ENCODE measurements at regions not wholly inside any gene's neighbourhood (a gene's known extent, or its start where the extent isn't known, plus 50 kb on each side); places are given as distances from the start of the nearest gene placed in this dataset.

DNA sequence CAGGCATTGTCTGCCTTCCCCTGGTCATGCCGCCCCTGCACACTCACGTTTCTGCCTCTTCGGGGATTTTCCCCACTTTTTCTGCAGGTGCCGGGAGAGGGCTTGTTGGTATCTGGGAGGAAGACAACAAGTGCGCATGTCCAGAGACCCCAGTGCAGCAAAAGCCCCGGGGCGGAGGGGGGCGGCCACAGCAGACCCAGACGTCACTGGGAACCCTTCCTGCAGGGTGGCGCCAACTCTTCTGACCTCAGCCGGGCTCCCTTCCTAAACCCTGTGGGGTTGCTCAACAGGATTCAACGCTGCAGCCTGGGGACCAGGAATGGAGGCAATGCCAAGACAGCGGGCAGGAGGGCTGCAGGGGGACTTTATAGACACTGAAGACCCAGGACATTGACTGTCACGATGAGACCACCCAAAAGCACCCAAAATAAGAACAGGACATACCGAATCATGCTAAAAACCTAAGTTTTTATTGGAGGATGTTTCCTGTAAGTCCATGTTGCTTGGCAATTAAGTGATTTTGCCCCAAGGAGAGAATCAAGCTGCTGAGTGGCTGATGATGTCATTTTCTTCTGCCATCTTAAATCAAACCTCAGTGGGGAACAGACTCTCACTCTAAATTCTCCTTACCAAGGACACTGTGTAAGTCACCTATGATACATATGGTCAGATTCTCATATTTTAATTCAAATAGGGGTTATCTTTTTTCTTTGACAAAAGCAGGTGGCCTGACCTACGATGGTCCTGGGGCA is 62.9 kb upstream of the SIMC1 start:
- in situ Hi-C loops (cut with HindIII; ENCODE audit: low pct_ligation_motif_present, low sequenced_read_pairs), result no loop called here
- TF ChIP-seq, protein P1, sequence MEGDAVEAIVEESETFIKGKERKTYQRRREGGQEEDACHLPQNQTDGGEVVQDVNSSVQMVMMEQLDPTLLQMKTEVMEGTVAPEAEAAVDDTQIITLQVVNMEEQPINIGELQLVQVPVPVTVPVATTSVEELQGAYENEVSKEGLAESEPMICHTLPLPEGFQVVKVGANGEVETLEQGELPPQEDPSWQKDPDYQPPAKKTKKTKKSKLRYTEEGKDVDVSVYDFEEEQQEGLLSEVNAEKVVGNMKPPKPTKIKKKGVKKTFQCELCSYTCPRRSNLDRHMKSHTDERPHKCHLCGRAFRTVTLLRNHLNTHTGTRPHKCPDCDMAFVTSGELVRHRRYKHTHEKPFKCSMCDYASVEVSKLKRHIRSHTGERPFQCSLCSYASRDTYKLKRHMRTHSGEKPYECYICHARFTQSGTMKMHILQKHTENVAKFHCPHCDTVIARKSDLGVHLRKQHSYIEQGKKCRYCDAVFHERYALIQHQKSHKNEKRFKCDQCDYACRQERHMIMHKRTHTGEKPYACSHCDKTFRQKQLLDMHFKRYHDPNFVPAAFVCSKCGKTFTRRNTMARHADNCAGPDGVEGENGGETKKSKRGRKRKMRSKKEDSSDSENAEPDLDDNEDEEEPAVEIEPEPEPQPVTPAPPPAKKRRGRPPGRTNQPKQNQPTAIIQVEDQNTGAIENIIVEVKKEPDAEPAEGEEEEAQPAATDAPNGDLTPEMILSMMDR (IDR thresholded peaks at IDR 0.05; ENCODE audit: low read depth, low read length, missing control alignments), result no peak
- DNase-seq, result no peak

DNA sequence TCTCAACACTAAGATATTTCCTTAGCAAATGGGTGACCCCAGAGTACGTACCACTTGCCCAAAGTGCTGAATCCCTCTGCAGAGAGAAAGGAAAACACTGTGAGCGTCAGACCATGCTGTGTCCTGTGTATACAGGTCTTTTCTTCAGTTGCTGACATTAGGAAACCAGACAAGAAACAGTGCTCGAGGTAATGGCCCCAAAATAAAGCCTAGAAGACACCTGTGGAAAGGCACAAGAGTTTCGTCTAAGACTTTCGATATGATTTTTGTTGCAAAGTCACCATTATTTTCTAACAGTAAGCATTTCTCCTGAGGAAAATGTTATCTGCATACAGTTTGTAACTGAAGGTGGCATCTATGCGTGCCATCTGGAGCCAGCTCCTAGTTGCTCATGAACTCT is 62.0 kb upstream of the SIMC1 start:
- no peak overlapping the region for H3K27ac ChIP-seq
- H3K27me3 ChIP-seq (replicated peaks), result no peaks in the 10 kb centered on the region
- TF ChIP-seq, protein P1 (IDR thresholded peaks at IDR 0.05; ENCODE audit: low read depth, low read length, missing control alignments), result no peak
- in situ Hi-C loops (cut with HindIII; ENCODE audit: low pct_ligation_motif_present, low sequenced_read_pairs), result no loop called here
- H3K36me3 ChIP-seq (replicated peaks), result no peaks in the 10 kb centered on the region
- no peak overlapping the region for H3K4me3 ChIP-seq (ENCODE audit: low read depth, low read length)
- no peak for DNase-seq

More for the DNA sequence above, 62.9 kb upstream of the SIMC1 start:
- no peaks in the 10 kb centered on the region for H3K36me3 ChIP-seq (replicated peaks)
- H3K4me3 ChIP-seq (ENCODE audit: low read depth, low read length), result no peak overlapping the region
- H3K27me3 ChIP-seq (replicated peaks), result no peaks in the 10 kb centered on the region
- no peak overlapping the region for H3K27ac ChIP-seq

- no peak overlapping the region for H3K4me3 ChIP-seq (ENCODE audit: low read depth, low read length)
- no peaks in the 10 kb centered on the region for H3K27me3 ChIP-seq (replicated peaks)
- TF ChIP-seq, protein P1 (IDR thresholded peaks at IDR 0.05; ENCODE audit: low read depth, low read length, missing control alignments), result no peak
Measured at GRCh38 chr5:176178789-176179188, 59.4 kb upstream of the SIMC1 start.

GRCh38 chr5:176180339-176180738 is 57.9 kb upstream of the SIMC1 start:
- H3K4me3 ChIP-seq (ENCODE audit: low read depth, low read length), result no peak overlapping the region
- TF ChIP-seq, protein P1 (IDR thresholded peaks at IDR 0.05; ENCODE audit: low read depth, low read length, missing control alignments), result no peak
- H3K27ac ChIP-seq, result no peak overlapping the region
- in situ Hi-C loops (cut with HindIII; ENCODE audit: low pct_ligation_motif_present, low sequenced_read_pairs), result no loop called here
- no peak for DNase-seq
- H3K27me3 ChIP-seq (replicated peaks), result no peaks in the 10 kb centered on the region
- no peaks in the 10 kb centered on the region for H3K36me3 ChIP-seq (replicated peaks)

More at GRCh38 chr5:176178789-176179188, 59.4 kb upstream of the SIMC1 start:
- in situ Hi-C loops (cut with HindIII; ENCODE audit: low pct_ligation_motif_present, low sequenced_read_pairs), result no loop called here
- no peaks in the 10 kb centered on the region for H3K36me3 ChIP-seq (replicated peaks)
- DNase-seq, result no peak
- H3K27ac ChIP-seq, result no peak overlapping the region

DNA sequence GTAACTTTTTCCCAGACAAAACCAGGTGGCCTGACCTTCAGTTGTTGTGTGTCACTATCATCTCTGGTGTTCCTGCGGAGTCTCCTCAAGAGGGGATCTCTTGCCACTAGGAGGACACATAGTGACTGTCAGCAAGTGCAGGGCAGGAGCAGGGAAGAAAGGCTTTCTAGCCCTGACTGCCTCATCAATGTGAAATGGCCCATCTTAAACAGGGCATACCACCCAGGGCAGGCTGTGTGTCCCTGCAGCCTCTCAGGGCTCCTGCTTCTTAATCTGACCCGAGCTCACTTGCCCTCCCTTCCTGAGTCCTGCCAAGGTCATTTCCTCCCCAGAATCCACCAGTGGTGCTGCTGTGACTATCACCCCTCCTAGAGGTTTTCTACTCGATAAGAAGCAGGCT is 57.4 kb upstream of the SIMC1 start:
- Histone ChIP-seq H3K36me3 (replicated peaks) (no peaks in the 10 kb centered on the region), H3K27ac (no peak overlapping the region), H3K4me3 (ENCODE audit: low read depth, low read length) (no peak overlapping the region), H3K27me3 (replicated peaks) (no peaks in the 10 kb centered on the region)
- TF ChIP-seq, protein P1 (IDR thresholded peaks at IDR 0.05; ENCODE audit: low read depth, low read length, missing control alignments), result no peak
- in situ Hi-C loops (cut with HindIII; ENCODE audit: low pct_ligation_motif_present, low sequenced_read_pairs), result no loop called here
- no peak for DNase-seq

Data from brain microvascular endothelial cell (primary cell).